Hepatocyte (in vitro differentiated cells): ENCODE measurements at regions not wholly inside any gene's neighbourhood (a gene's known extent, or its start where the extent isn't known, plus 50 kb on each side); places are given as distances from the start of the nearest gene placed in this dataset.

ENCODE experiments used
- CTCF ChIP-seq: fragments of 200-600 bp; sonication (generic); IDR thresholded peaks from 2 replicates; pipeline ENCODE4 v1.5.1; 2016; ENCODE audit warnings: antibody characterized with exemption, mild to moderate bottlenecking; ENCODE audit not compliant: poor library complexity
- EZH2 ChIP-seq: fragments of 200-600 bp; sonication (generic); IDR thresholded peaks from 2 replicates; pipeline ENCODE4 v1.6.1; 2016; ENCODE audit warnings: antibody characterized with exemption, mild to moderate bottlenecking, borderline replicate concordance
- EZH2phosphoT487 ChIP-seq: fragments of 200-600 bp; sonication (generic); IDR thresholded peaks from one replicate; pipeline ENCODE4 v1.6.1; 2018; ENCODE audit warnings: antibody characterized with exemption, mild to moderate bottlenecking, low read depth, moderate library complexity; ENCODE audit not compliant: unreplicated experiment, severe bottlenecking

- no peak for TF ChIP-seq CTCF
- TF ChIP-seq EZH2, result no peak
- TF ChIP-seq EZH2phosphoT487, result no peak
Observed at GRCh38 chr6:8212720-8213434, 110.5 kb upstream of the EEF1E1 start.
